Midbrain (tissue), 1 donor: ENCODE measurements at regions not wholly inside any gene's neighbourhood (a gene's known extent, or its start where the extent isn't known, plus 50 kb on each side); places are given as distances from the start of the nearest gene placed in this dataset.
"Not testable (repeated sequence)": the region's sequence is repeated elsewhere in the genome, so short reads cannot be mapped to it uniquely, and the experiment has no call there.

Source experiments
- DNase-seq: peaks from one replicate; lab custom pipeline; 2025; lab: John Stamatoyannopoulos, UW

GRCh38 chr9:78916884-78917283 lies 620.0 kb downstream of the PSAT1 start:
- not testable (repeated sequence) for DNase-seq

GRCh38 chr9:78918976-78919375 lies 622.1 kb downstream of the PSAT1 start:
- DNase-seq, result no peak

DNA sequence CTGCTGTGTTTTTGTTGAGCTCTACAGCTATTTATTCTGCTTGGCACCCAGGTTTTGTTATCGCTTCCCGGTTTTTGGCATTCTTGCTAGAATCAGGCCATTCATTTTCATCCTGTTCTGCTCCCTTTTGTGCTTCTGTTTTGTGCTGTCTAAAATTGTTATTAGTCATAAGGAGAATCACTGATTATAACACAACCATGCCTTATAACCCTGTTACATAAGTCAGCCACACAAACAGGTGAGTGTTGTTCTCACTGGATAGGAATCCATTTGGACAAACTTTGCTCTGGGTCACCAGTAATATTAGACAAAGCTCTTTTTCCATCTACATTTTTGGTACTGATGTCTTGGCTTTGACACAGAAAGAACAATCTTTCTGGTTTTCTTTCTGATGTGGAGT lies 622.8 kb downstream of the PSAT1 start:
- DNase-seq, result no peak

GRCh38 chr9:78921341-78921740 lies 624.4 kb downstream of the PSAT1 start:
- DNase-seq, result no peak

- no peak for DNase-seq
These were observed 627.2 kb downstream of the PSAT1 start for GRCh38 chr9:78923966-78924659.

DNA sequence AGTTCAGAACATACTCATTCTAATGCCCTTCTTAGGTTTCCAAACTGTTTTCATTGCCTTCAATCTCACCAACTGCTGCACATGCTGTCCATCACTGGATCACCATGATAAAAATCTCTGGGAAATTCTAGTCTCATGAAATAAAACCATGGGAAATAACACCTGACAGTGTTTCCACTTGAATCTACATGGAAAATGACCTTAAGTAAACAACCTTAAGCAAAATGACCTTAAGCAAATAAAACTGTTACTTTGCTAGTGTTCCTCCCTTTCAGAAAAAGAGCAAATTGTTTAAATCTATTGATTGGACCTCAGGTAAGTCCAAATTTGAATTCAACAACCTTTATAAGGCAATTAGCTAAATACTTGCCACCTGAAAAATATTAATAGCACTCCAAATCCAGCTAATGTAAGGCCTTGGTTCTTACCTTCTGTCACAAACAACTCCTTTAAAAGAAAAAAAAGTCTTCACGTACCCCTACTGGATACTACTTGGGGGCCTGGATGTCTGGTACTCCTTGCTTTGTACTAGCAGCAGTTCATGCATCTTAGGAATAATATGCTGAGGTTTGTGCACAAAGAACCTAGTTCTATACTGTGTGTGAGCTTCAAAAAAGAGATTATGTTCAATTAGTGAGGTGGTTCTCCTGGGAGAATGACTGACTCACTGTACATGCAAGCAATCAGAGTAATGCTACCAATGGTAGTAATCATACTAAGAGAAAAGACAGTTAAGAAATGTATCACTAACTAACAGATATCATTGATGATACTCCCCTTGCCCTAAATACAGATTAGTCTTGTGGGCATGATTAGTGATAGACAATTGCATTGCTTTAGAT lies 630.4 kb downstream of the PSAT1 start:
- DNase-seq, result no peak

DNA sequence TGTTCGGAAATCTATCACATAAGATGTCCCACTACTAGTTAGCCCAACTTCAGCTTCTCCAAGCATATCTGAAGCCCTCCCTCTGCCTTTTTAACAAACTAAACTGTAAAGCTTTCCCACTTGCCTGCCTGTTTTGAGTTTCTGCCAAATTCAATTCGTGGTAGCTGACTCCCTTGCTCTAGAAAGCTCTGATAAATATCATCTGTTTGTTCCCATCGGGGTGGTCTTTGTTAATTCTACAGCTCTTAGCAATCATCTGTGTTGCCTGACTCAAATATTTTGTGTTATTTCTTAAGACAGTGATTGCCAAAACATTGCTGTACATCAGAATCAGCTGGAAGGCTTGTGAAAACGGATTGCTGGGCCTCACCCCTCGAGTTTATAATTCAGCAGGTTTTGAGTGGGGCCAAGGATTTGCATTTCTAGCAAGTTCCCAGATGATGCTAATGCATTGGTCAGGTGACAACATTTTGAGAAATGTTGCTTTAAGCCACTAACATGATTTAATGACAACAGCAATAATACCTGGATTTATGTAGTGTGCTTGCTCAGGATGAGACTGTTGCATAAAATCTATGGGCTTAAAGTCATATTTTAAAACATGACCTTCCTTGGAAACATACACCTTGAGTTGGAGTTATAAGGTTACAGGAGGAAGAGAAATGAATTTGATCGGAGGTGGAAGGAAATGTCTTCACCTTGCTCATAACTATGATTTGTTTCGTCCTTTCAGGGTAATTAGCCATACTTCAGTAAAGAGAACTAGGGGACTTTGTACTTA lies 631.9 kb downstream of the PSAT1 start:
- no peak for DNase-seq

- DNase-seq, result no peak
These were observed 633.4 kb downstream of the PSAT1 start for GRCh38 chr9:78930281-78930680.

DNA sequence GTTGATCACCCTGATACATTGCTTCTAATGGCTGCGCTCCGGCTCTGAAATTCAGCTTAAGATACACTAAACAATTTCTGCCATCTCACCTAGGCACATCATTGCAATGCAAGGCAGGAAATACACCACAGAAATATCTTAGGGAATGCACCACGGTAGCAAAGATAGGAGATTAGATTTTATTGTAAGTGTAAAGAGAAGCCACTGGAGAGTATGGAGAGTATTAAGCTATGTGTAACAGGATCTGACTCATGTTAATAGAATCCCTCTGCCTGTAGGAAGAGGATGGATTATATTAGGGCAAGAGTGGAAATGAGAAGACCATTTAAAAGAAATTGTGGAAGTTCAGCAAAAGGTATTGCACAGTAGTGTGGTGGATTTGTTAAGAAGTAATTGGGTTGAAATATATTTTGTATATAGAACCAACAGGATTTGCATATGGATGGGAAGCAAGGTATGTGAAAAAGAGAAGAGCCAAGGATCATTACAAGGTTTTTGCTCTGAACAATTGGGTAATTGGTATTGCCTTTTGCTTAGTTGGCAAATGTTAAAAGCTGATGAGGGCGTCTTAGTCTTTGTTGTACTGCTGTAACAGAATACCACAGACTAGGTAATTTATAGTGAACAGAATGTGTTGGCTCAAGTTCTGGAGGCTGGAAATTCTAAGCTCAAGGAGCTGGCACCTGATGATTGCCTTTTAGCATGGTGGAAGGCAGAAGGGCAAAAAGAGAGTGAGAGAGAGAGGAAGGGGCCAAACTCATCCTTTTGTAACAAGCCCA lies 636.1 kb downstream of the PSAT1 start:
- no peak for DNase-seq

DNA sequence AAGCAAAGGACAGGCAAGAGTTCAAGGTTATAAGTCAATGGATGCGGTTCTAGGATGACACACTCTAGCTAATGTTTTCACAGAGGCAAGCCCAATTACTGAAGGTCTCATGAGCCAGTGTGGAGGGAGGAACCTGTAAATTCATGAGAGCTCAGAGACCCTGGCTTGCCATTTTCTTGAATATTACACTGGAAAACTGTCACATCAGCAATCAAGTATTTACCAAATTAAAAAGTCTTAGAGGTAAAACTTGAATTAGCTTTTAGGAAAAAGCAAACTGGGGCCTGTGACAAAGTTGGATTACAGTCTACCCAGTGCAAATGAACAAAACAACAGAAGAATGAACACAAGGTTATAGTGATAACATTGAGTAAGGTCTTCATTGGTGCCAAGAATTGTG lies 636.9 kb upstream of the TLE4 start:
- DNase-seq, result no peak

DNA sequence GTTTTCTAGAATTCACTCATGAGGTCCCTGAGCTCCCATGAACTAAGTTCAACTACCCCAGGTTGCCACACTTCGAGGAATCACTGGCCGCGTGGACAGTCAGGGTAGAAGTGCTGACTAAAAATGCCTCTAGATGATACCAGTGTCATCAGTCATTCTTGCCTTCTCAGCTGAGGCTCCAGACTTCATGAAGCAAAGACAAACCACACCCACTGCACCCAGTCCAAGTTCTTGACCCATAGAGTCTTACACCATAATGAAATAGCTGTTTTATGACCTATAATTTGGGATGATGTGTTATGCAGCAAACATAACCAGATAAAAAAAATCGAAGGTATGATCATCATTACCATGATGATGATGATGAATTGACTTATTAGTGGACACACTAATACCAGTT lies 632.9 kb upstream of the TLE4 start:
- no peak for DNase-seq

- DNase-seq, result no peak
These were observed 632.3 kb upstream of the TLE4 start for GRCh38 chr9:78939311-78940065.

DNA sequence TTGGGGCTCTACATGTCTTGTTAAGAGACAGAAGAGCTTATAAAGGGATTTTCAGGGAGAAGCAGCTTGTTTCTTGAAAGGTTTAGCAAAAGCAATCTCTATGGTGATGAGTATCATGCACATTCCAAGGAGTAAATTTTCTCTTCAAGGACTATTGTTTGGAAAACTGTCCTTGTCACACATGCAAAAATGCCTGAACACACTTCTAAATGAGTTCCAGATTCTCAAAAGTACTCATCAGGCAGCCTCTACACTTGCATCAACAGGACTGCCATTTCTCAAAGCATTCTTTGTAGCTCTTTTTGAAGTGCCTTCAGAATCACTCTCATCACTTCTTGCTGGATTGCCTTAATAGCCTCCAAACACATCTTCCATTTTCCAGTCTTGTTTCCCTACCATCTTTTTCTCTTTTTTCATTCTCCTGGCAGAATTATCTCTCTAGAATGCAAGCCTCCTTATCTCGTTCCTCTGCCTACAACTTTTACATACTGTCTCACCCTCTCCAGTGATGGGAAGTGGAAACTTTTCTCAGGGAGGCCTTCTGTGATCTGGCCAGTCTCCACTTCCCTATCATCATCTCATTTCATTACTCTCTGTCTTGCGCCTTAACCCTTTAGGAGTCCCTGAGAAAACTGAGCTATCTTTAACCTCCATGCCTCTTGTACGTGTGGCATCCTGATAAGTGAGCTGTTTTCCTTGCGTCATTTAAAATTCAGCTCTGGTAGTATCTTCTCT lies 631.5 kb upstream of the TLE4 start:
- DNase-seq, result no peak

DNA sequence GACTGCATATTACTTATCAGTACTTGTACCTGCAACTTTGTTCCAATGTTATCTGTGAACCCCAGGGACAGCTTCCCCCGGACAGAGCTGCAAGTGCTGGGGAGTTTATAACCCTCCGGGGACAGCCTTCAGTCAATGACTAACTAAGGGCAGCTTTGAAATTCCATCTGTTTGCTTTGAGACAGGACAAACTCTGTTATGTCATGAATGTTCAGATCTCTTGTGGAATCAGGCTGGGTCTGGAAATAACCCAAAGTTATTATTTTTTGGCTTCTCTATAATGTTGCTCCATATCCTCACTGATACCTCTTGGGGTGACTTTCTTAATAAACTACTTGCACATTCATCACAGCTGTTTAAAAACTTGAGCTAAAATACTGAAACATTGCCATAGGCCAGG lies 617.5 kb upstream of the TLE4 start:
- DNase-seq, result no peak

DNA sequence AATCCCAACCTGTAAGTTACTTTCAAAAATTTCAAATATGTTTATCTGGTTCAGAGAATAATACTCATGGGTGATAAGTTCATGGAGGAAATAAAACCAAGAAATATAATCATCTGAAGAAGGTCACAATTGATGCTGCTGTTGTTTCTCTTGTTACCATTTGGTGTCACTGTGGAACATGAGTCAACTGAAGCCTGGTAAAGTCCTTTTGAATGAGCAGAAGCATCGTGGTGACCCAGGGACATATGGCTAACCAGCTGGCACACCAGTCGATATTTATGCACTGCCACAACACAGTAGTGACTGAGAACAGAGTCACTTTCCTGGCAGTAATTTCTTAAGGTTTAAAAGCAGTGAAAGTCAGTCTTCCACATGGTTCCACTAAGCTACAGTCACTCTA lies 612.9 kb upstream of the TLE4 start:
- DNase-seq, result no peak

DNA sequence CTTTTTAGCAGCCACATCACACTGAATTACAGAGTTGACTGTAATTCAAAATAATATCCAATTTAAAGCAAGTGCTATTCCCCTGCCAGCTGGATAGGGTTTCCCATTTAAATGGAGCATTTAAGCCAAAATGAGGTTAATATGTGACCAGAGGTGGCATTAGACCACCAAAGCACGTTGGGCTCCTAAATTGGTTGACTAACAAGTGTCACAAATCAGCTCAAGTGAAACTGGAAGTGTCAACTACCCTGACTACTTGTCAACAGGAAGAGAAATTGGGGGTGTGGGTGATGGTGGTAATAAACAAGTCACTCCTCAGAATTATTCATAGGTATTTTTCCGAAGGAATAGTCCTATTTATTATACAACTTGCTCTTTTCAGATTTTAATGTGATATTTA lies 609.6 kb upstream of the TLE4 start:
- DNase-seq, result no peak

GRCh38 chr9:78963911-78964310 lies 607.9 kb upstream of the TLE4 start:
- no peak for DNase-seq

DNA sequence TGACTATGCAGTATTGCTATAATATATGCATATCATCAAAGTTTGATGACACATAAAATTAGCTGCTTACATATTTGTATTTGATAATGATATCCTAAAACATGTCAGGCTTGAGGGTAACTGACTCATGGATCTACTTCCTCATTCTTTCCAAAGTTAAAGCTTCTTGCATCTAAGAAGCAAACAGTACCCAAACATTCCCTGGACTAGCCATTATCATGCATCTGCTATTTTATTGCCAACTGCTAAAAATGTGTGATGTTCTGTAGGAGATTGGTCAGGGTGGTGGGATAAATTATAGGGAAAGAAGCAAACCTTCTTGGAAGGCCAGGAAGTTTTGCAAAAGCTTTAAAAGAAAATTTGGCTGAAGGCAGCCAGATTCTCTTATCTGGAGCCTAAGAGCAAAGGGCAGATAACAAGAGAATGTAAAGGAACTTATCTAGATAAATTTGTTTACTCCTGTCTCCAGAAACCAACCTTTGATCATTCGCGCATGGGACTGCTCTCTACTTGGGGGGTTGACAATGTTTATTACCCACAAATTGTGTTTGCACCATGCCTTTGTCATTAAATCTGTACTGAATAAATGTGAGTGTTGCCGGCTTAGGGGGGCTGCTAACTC lies 604.1 kb upstream of the TLE4 start:
- DNase-seq, result no peak

DNA sequence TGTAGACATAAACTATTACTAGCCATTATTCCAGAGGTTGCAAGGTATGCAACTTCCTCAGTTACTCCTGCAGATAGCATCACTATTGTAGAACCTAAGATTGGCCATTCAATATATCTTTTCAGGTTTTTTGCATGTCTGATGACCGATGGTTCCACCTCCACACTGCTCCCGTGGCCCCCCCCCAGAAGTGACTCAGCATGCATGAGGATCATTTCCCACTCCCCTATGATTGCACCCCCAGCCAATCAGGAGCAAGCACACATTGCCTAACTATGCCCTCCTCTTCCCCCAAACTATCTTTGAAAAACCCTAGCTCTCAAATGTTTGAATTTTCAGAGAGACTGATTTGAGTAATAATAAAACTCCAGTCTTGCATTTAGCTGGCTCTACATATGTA lies 601.4 kb upstream of the TLE4 start:
- DNase-seq, result no peak

DNA sequence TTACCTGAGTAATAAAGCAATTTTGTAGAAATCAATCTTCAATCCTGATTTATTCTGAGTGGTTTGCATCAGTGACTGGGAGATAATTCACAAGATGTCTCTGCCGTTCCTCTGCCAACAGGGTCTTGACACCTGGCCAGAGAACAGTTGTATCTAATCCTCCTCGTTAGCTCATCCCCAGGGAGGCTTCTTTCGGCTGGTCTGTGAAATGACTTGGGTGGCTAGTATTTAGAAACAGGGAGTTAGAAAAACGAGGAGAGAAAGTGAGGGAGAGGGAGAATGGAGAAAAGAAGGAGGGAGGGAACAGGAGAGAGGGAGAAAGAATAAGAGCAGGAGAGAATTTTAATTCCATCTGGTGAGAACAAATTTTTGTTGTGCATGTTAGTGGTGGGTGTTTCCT lies 600.2 kb upstream of the TLE4 start:
- no peak for DNase-seq
